ENCODE measurements at regions not wholly inside any gene's neighbourhood (a gene's known extent, or its start where the extent isn't known, plus 50 kb on each side); places are given as distances from the start of the nearest gene placed in this dataset.

GRCh38 chr4:147328756-147329446 lies 152.0 kb upstream of the EDNRA start:
- Mint-ChIP-seq H3K36me3 (no peaks in the 10 kb centered on the region), H3K27ac (no peak overlapping the region), H3K4me1 (no peaks in the 10 kb centered on the region), H3K9me3 (no peaks in the 10 kb centered on the region), H3K27me3 (ENCODE audit: low read depth) (no peaks in the 10 kb centered on the region), H3K4me3 (no peak overlapping the region)
- POLR2A ChIA-PET: no interaction called here
- DNase-seq (ENCODE audit: low spot score): no peak
- ATAC-seq: no peak
- TF ChIP-seq, protein P1, sequence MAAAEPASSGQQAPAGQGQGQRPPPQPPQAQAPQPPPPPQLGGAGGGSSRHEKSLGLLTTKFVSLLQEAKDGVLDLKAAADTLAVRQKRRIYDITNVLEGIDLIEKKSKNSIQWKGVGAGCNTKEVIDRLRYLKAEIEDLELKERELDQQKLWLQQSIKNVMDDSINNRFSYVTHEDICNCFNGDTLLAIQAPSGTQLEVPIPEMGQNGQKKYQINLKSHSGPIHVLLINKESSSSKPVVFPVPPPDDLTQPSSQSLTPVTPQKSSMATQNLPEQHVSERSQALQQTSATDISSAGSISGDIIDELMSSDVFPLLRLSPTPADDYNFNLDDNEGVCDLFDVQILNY (CRISPR knock-in tag; IDR thresholded peaks at IDR 0.05): no peak
- CTCF ChIA-PET: no interaction called here

DNA sequence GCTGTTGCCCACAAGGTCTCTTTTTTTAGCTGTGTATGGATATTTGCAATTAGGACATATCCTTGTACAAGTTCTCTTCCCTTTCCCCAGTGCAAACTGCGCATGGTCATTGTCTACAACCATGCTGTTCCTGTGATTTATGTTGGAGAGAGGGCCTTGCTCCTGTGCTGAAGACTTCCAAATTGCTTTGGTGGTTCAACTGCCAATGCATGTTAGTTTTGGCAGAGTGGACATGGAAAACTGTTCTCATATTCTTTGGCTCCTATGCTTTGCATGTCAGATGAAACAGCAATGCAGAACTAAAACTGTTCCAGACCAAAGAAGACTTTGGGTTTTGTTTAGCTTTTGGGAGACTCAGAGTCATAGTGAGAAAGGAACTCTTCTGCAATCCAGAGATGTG lies 148.8 kb upstream of the EDNRA start:
- no peaks in the 10 kb centered on the region for H3K9me3 Mint-ChIP-seq
- DNase-seq (ENCODE audit: low spot score) (no peak), ATAC-seq (no peak)
- H3K27me3 Mint-ChIP-seq (ENCODE audit: low read depth): no peaks in the 10 kb centered on the region
- H3K4me1 Mint-ChIP-seq: no peaks in the 10 kb centered on the region
- CTCF ChIA-PET: no interaction called here
- no peak overlapping the region for H3K27ac Mint-ChIP-seq
- POLR2A ChIA-PET: no interaction called here
- H3K4me3 Mint-ChIP-seq: no peak overlapping the region
- TF ChIP-seq FOXJ3 (CRISPR knock-in tag; IDR thresholded peaks at IDR 0.05; ENCODE audit: borderline replicate concordance): no peak
- no peak for TF ChIP-seq NR2C2 (CRISPR knock-in tag; IDR thresholded peaks at IDR 0.05)
- no peak for TF ChIP-seq FOXK1 (CRISPR knock-in tag; IDR thresholded peaks at IDR 0.05)
- TF ChIP-seq, protein P2, sequence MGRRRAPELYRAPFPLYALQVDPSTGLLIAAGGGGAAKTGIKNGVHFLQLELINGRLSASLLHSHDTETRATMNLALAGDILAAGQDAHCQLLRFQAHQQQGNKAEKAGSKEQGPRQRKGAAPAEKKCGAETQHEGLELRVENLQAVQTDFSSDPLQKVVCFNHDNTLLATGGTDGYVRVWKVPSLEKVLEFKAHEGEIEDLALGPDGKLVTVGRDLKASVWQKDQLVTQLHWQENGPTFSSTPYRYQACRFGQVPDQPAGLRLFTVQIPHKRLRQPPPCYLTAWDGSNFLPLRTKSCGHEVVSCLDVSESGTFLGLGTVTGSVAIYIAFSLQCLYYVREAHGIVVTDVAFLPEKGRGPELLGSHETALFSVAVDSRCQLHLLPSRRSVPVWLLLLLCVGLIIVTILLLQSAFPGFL (CRISPR knock-in tag; IDR thresholded peaks at IDR 0.05; ENCODE audit: borderline replicate concordance): no peak
- no peaks in the 10 kb centered on the region for H3K36me3 Mint-ChIP-seq

DNA sequence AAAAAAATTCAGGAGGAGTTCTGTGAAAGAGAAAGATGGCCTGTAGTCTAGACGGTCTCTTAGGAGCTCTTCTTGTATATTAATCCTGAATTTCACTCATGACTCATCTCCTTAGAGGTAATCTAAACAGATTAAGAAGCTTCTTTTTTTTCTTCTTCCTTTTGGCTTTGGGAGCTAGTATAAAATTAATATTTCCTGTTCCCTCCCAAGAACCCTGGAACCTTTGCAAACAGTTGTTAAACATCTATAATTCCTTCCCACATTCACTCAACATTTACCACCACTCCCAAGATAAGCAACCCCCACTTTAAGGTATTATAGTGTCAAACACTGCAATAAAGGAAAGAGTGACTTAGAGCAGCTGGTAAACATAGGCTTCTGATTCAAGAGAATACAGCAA lies 146.4 kb upstream of the EDNRA start:
- CTCF ChIA-PET: no interaction called here

More for the DNA sequence above, 146.4 kb upstream of the EDNRA start:
- no peak overlapping the region for H3K27ac Mint-ChIP-seq
- POLR2A ChIA-PET: no interaction called here
- no peaks in the 10 kb centered on the region for H3K4me1 Mint-ChIP-seq
- no peaks in the 10 kb centered on the region for H3K9me3 Mint-ChIP-seq
- H3K36me3 Mint-ChIP-seq: no peaks in the 10 kb centered on the region
- ATAC-seq (no peak), DNase-seq (ENCODE audit: low spot score) (no peak)
- no peak for TF ChIP-seq ZNF532 (CRISPR knock-in tag; IDR thresholded peaks at IDR 0.05; ENCODE audit: borderline replicate concordance)
- no peak for TF ChIP-seq ZNF263 (CRISPR knock-in tag; IDR thresholded peaks at IDR 0.05; ENCODE audit: low read depth)
- TF ChIP-seq, protein P3, sequence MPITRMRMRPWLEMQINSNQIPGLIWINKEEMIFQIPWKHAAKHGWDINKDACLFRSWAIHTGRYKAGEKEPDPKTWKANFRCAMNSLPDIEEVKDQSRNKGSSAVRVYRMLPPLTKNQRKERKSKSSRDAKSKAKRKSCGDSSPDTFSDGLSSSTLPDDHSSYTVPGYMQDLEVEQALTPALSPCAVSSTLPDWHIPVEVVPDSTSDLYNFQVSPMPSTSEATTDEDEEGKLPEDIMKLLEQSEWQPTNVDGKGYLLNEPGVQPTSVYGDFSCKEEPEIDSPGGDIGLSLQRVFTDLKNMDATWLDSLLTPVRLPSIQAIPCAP (CRISPR knock-in tag; IDR thresholded peaks at IDR 0.05): no peak
- TF ChIP-seq, protein P4, sequence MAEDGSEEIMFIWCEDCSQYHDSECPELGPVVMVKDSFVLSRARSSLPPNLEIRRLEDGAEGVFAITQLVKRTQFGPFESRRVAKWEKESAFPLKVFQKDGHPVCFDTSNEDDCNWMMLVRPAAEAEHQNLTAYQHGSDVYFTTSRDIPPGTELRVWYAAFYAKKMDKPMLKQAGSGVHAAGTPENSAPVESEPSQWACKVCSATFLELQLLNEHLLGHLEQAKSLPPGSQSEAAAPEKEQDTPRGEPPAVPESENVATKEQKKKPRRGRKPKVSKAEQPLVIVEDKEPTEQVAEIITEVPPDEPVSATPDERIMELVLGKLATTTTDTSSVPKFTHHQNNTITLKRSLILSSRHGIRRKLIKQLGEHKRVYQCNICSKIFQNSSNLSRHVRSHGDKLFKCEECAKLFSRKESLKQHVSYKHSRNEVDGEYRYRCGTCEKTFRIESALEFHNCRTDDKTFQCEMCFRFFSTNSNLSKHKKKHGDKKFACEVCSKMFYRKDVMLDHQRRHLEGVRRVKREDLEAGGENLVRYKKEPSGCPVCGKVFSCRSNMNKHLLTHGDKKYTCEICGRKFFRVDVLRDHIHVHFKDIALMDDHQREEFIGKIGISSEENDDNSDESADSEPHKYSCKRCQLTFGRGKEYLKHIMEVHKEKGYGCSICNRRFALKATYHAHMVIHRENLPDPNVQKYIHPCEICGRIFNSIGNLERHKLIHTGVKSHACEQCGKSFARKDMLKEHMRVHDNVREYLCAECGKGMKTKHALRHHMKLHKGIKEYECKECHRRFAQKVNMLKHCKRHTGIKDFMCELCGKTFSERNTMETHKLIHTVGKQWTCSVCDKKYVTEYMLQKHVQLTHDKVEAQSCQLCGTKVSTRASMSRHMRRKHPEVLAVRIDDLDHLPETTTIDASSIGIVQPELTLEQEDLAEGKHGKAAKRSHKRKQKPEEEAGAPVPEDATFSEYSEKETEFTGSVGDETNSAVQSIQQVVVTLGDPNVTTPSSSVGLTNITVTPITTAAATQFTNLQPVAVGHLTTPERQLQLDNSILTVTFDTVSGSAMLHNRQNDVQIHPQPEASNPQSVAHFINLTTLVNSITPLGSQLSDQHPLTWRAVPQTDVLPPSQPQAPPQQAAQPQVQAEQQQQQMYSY (CRISPR knock-in tag; IDR thresholded peaks at IDR 0.05): no peak
- TF ChIP-seq MLX (CRISPR knock-in tag; IDR thresholded peaks at IDR 0.05): no peak
- no peak for TF ChIP-seq FOXJ3 (CRISPR knock-in tag; IDR thresholded peaks at IDR 0.05; ENCODE audit: borderline replicate concordance)
- TF ChIP-seq ATF1 (CRISPR knock-in tag; IDR thresholded peaks at IDR 0.05): no peak
- no peak for TF ChIP-seq CBFB (CRISPR knock-in tag; IDR thresholded peaks at IDR 0.05; ENCODE audit: low read depth)
- no peak overlapping the region for H3K4me3 Mint-ChIP-seq
- H3K27me3 Mint-ChIP-seq (ENCODE audit: low read depth): no peaks in the 10 kb centered on the region

All from WTC11 (cell line).